AG20443 (cell line): ENCODE measurements at regions not wholly inside any gene's neighbourhood (a gene's known extent, or its start where the extent isn't known, plus 50 kb on each side); places are given as distances from the start of the nearest gene placed in this dataset.

ENCODE experiments used
- DNase-seq: peaks from one replicate; pipeline ENCODE4 v3.0.0; 2012; ENCODE audit warnings: low spot score, mixed read lengths

DNA sequence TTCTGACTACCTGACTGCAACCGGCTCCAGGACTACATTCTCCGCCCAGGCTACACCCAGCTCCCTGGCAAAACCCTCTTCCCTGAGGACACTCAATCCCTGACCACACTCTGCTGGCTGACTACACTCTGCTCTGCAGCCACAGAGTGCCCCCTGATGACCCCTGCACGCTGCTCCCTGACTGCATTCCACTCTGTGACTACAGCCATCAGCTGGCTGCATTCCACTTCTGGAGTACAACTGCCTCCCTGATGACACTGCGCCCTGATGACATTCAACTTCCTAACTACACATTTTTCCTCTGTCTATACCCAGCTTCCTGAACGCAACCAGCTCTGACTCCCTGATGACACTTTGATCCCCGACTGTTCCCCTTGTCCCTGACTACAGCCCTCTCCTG lies 71.3 kb upstream of the NRXN1 start:
- DNase-seq: no peak

DNA sequence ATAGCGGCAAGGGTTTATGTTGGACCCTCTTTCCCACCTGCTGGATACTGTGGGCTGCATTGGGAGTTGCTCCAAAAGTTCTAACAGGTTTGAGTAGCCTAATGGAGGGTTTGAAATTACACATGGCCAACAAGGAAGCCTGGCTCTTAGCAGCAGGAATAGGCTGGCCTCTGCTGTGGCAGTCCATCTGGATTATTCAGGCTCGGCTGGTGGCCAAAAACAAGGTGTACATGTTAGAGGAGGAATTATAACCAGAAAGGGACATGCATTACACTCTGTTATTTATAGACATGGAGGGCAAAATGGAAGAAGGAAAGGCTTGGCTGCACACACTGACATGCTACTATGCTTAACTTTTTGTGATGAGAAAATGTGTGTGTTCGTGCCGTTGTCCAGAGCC lies 61.1 kb upstream of the NRXN1 start:
- no peak for DNase-seq

GRCh38 chr2:51085420-51086068 lies 53.6 kb upstream of the NRXN1 start:
- DNase-seq: no peak

- DNase-seq: no peak
Measured at GRCh38 chr2:51084750-51085149, 52.8 kb upstream of the NRXN1 start.
